ENCODE measurements at regions not wholly inside any gene's neighbourhood (a gene's known extent, or its start where the extent isn't known, plus 50 kb on each side); places are given as distances from the start of the nearest gene placed in this dataset.
"Not testable (repeated sequence)": the region's sequence is repeated elsewhere in the genome, so short reads cannot be mapped to it uniquely, and the experiment has no call there.

DNA sequence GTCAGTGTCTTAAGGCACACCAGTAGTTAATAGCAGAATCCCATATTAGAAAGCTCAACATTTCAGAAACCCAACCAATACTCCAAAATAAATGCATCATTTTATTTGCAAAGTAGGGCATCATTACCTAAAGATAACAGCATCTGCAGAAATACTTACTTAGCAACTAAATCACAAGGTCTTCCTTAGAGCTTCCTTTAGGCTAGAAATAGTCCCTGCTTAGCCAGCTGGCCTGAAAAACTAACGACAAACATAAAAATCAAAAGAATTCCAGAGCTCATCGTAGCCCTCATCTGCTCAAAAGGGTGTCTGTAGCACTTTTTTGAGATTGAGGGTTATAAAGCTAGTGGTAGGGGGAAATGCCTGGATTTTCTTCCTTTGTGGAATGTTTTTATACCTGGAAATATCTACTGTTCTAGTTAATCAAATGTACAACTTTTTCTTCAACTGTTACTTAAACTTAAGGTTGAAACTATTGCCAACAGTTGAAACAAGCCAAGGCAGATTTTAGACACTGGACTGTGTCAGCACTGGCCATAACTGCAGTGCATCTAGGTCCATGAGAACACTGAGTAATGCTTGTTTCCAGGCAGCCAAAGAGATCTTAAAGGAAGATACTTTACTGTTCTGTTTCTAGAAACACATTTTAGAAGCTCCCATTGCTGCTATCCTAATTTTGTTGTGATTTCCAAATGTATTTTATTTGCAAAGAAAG, 129.4 kb upstream of the RASA1 start:
- no peaks in the 10 kb centered on the region for H3K9me3 ChIP-seq (replicated peaks in 1 of 2; ENCODE audit: control insufficient read depth in 2 of 2, insufficient read depth in 1 of 2, low read depth in 1 of 2, low read length in 2 of 2)
- H4K91ac ChIP-seq (ENCODE audit: low read depth, low read length, poor library complexity) = no peak overlapping the region
- H3K27ac ChIP-seq (replicated peaks; ENCODE audit: low read length) = no peak overlapping the region
- H2BK5ac ChIP-seq (ENCODE audit: low read length) = no peak overlapping the region
- H2BK12ac ChIP-seq (ENCODE audit: low read length) = no peak overlapping the region
- H3K79me1 ChIP-seq (ENCODE audit: low read depth, low read length) = no peaks in the 10 kb centered on the region
- H3K4me2 ChIP-seq (ENCODE audit: insufficient read depth, low read length, poor library complexity, severe bottlenecking) = no peak overlapping the region
- no peaks in the 10 kb centered on the region for H3K27me3 ChIP-seq (ENCODE audit: control insufficient read depth in 3 of 3, insufficient read depth in 3 of 3, low read depth in 1 of 3, low read length in 3 of 3)
- H2BK120ac ChIP-seq (ENCODE audit: low read depth, low read length) = no peak overlapping the region
- no peak overlapping the region for H3K18ac ChIP-seq (ENCODE audit: low read length)
- H2BK15ac ChIP-seq (ENCODE audit: low read length) = no peak overlapping the region
- no peak overlapping the region for H3K4ac ChIP-seq (ENCODE audit: low read length)
- no peak for DNase-seq (ENCODE audit: low spot score)
- no peak overlapping the region for H3K14ac ChIP-seq (ENCODE audit: low read length)
- no peak overlapping the region for H2AK5ac ChIP-seq (ENCODE audit: low read depth, low read length)
- no peak overlapping the region for H3K9ac ChIP-seq (ENCODE audit: low read depth, low read length, poor library complexity)
- no CpG with 5 or more reads among the region's 2 CpGs for WGBS, 2 donors (ENCODE audit: extremely low coverage in 2 of 2, insufficient read length in 2 of 2, insufficient replicate concordance in 1 of 2)
- no peak overlapping the region for H2AFZ ChIP-seq (ENCODE audit: low read length)
- no peak overlapping the region for H4K8ac ChIP-seq (ENCODE audit: low read depth, low read length)
- H3K23ac ChIP-seq (ENCODE audit: low read depth, low read length, poor library complexity) = no peak overlapping the region
- H3K36me3 ChIP-seq (replicated peaks in 1 of 2; ENCODE audit: control insufficient read depth in 2 of 2, insufficient read depth in 2 of 2, low read length in 2 of 2) = no peaks in the 10 kb centered on the region
- H3K4me3 ChIP-seq (ENCODE audit: low read length in 2 of 2) = no peak overlapping the region
- no peaks in the 10 kb centered on the region for H3K4me1 ChIP-seq (ENCODE audit: control insufficient read depth in 2 of 2, insufficient read depth in 1 of 2, low read depth in 1 of 2, low read length in 2 of 2)

DNA sequence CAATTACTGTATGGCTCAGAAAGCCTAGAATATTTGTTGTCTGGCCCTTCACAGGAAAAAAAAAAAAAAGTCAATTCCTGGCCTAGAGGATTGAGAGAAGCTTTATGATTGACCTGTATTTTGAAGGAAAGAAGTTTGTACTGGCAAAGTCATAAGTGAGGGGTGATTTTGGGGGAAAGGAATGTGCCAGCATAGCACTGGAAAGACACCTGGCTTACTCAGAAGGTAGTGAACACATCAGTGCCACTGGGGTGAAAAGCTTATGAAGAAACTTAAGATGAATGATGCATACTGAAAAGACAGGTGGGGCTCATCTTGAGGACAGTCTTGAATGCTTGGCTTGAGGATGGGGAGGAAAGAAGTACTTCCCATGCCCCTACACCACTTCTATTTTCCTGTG, 127.9 kb upstream of the RASA1 start:
- Histone ChIP-seq H3K36me3 (replicated peaks in 1 of 2; ENCODE audit: control insufficient read depth in 2 of 2, insufficient read depth in 2 of 2, low read length in 2 of 2) (no peaks in the 10 kb centered on the region), H4K8ac (ENCODE audit: low read depth, low read length) (no peak overlapping the region), H2BK120ac (ENCODE audit: low read depth, low read length) (no peak overlapping the region), H3K27me3 (ENCODE audit: control insufficient read depth in 3 of 3, insufficient read depth in 3 of 3, low read depth in 1 of 3, low read length in 3 of 3) (no peaks in the 10 kb centered on the region), H3K4me2 (ENCODE audit: insufficient read depth, low read length, poor library complexity, severe bottlenecking) (no peak overlapping the region), H3K4me3 (ENCODE audit: low read length in 2 of 2) (no peak overlapping the region), H2AK5ac (ENCODE audit: low read depth, low read length) (no peak overlapping the region), H3K9ac (ENCODE audit: low read depth, low read length, poor library complexity) (no peak overlapping the region), H3K27ac (replicated peaks; ENCODE audit: low read length) (no peak overlapping the region), H3K4ac (ENCODE audit: low read length) (no peak overlapping the region), H2AFZ (ENCODE audit: low read length) (no peak overlapping the region), H3K18ac (ENCODE audit: low read length) (no peak overlapping the region), H3K14ac (ENCODE audit: low read length) (no peak overlapping the region), H3K4me1 (ENCODE audit: control insufficient read depth in 2 of 2, insufficient read depth in 1 of 2, low read depth in 1 of 2, low read length in 2 of 2) (no peaks in the 10 kb centered on the region), H3K23ac (ENCODE audit: low read depth, low read length, poor library complexity) (no peak overlapping the region), H2BK15ac (ENCODE audit: low read length) (no peak overlapping the region), H2BK12ac (ENCODE audit: low read length) (no peak overlapping the region), H3K9me3 (replicated peaks in 1 of 2; ENCODE audit: control insufficient read depth in 2 of 2, insufficient read depth in 1 of 2, low read depth in 1 of 2, low read length in 2 of 2) (no peaks in the 10 kb centered on the region), H2BK5ac (ENCODE audit: low read length) (no peak overlapping the region), H3K79me1 (ENCODE audit: low read depth, low read length) (no peaks in the 10 kb centered on the region), H4K91ac (ENCODE audit: low read depth, low read length, poor library complexity) (no peak overlapping the region)
- no peak for DNase-seq (ENCODE audit: low spot score)

DNA sequence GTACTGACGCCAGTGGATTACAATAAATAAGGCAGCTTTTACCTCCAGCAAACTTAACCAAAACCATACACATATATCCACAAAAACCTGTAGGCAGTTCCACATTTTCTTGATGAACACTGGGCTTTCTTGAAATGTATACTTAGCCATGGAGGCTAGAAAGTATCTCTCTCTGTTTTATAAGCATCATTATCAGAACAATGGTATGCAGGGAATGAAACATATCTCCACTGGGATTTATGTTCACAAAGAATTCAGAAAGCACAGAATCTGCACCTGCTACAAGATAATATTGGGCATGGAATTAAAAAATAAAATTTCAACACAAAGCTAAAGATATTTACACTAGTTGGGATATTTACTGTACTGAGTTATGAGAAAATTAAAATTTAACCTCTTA, 126.1 kb upstream of the RASA1 start:
- H4K91ac ChIP-seq (ENCODE audit: low read depth, low read length, poor library complexity) = no peak overlapping the region
- H2BK15ac ChIP-seq (ENCODE audit: low read length) = no peak overlapping the region
- no peaks in the 10 kb centered on the region for H3K79me1 ChIP-seq (ENCODE audit: low read depth, low read length)
- WGBS, 2 donors (ENCODE audit: extremely low coverage in 2 of 2, insufficient read length in 2 of 2, insufficient replicate concordance in 1 of 2) = no CpG with 5 or more reads among the region's 1 CpG
- no peak overlapping the region for H3K4ac ChIP-seq (ENCODE audit: low read length)
- no peak overlapping the region for H4K8ac ChIP-seq (ENCODE audit: low read depth, low read length)
- H3K4me1 ChIP-seq (ENCODE audit: control insufficient read depth in 2 of 2, insufficient read depth in 1 of 2, low read depth in 1 of 2, low read length in 2 of 2) = no peaks in the 10 kb centered on the region
- H3K9me3 ChIP-seq (replicated peaks in 1 of 2; ENCODE audit: control insufficient read depth in 2 of 2, insufficient read depth in 1 of 2, low read depth in 1 of 2, low read length in 2 of 2) = no peaks in the 10 kb centered on the region
- no peak overlapping the region for H3K14ac ChIP-seq (ENCODE audit: low read length)
- no peak overlapping the region for H2BK120ac ChIP-seq (ENCODE audit: low read depth, low read length)
- H3K27ac ChIP-seq (replicated peaks; ENCODE audit: low read length) = no peak overlapping the region
- H3K4me2 ChIP-seq (ENCODE audit: insufficient read depth, low read length, poor library complexity, severe bottlenecking) = no peak overlapping the region
- H2AFZ ChIP-seq (ENCODE audit: low read length) = no peak overlapping the region
- no peak for DNase-seq (ENCODE audit: low spot score)
- H3K23ac ChIP-seq (ENCODE audit: low read depth, low read length, poor library complexity) = no peak overlapping the region
- H3K18ac ChIP-seq (ENCODE audit: low read length) = no peak overlapping the region
- H2AK5ac ChIP-seq (ENCODE audit: low read depth, low read length) = no peak overlapping the region
- H3K27me3 ChIP-seq (ENCODE audit: control insufficient read depth in 3 of 3, insufficient read depth in 3 of 3, low read depth in 1 of 3, low read length in 3 of 3) = no peaks in the 10 kb centered on the region
- no peak overlapping the region for H3K9ac ChIP-seq (ENCODE audit: low read depth, low read length, poor library complexity)
- H2BK12ac ChIP-seq (ENCODE audit: low read length) = no peak overlapping the region
- H3K36me3 ChIP-seq (replicated peaks in 1 of 2; ENCODE audit: control insufficient read depth in 2 of 2, insufficient read depth in 2 of 2, low read length in 2 of 2) = no peaks in the 10 kb centered on the region
- H3K4me3 ChIP-seq (ENCODE audit: low read length in 2 of 2) = no peak overlapping the region
- no peak overlapping the region for H2BK5ac ChIP-seq (ENCODE audit: low read length)

DNA sequence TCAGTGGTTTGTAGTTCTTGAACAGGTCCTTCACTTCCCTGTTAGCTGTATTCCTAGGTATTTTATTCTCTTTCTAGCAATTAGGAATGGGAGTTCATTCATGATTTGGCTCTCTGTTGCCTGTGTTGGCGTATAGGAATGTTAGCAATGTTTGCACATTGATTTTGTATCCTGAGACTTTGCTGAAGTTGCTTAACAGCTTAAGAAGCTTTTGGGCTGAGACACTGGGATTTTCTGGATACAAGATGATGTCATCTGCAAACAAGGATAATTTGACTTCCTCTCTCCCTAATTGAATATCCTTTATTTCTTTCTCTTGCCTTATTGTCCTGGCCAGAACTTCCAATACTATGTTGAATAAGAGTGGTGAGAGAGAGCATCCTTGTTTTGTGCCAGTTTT, 121.8 kb upstream of the RASA1 start:
- no CpG with 5 or more reads among the region's 1 CpG for WGBS, 2 donors (ENCODE audit: extremely low coverage in 2 of 2, insufficient read length in 2 of 2, insufficient replicate concordance in 1 of 2)

More for the DNA sequence above, 121.8 kb upstream of the RASA1 start:
- H2BK15ac ChIP-seq (ENCODE audit: low read length); H3K36me3 ChIP-seq (replicated peaks in 1 of 2; ENCODE audit: control insufficient read depth in 2 of 2, insufficient read depth in 2 of 2, low read length in 2 of 2); H2BK120ac ChIP-seq (ENCODE audit: low read depth, low read length); H4K91ac ChIP-seq (ENCODE audit: low read depth, low read length, poor library complexity); DNase-seq (ENCODE audit: low spot score); H3K79me1 ChIP-seq (ENCODE audit: low read depth, low read length); H3K23ac ChIP-seq (ENCODE audit: low read depth, low read length, poor library complexity); H3K4ac ChIP-seq (ENCODE audit: low read length); H3K4me1 ChIP-seq (ENCODE audit: control insufficient read depth in 2 of 2, insufficient read depth in 1 of 2, low read depth in 1 of 2, low read length in 2 of 2); H3K18ac ChIP-seq (ENCODE audit: low read length); H4K8ac ChIP-seq (ENCODE audit: low read depth, low read length); H3K14ac ChIP-seq (ENCODE audit: low read length); H3K9me3 ChIP-seq (replicated peaks in 1 of 2; ENCODE audit: control insufficient read depth in 2 of 2, insufficient read depth in 1 of 2, low read depth in 1 of 2, low read length in 2 of 2); H3K4me2 ChIP-seq (ENCODE audit: insufficient read depth, low read length, poor library complexity, severe bottlenecking); H3K4me3 ChIP-seq (ENCODE audit: low read length in 2 of 2); H3K27me3 ChIP-seq (ENCODE audit: control insufficient read depth in 3 of 3, insufficient read depth in 3 of 3, low read depth in 1 of 3, low read length in 3 of 3); H3K9ac ChIP-seq (ENCODE audit: low read depth, low read length, poor library complexity); H2AFZ ChIP-seq (ENCODE audit: low read length); H2BK5ac ChIP-seq (ENCODE audit: low read length); H2AK5ac ChIP-seq (ENCODE audit: low read depth, low read length); H3K27ac ChIP-seq (replicated peaks; ENCODE audit: low read length); H2BK12ac ChIP-seq (ENCODE audit: low read length): not testable (repeated sequence)
